Testis (tissue), 2 donors: ENCODE measurements at regions not wholly inside any gene's neighbourhood (a gene's known extent, or its start where the extent isn't known, plus 50 kb on each side); places are given as distances from the start of the nearest gene placed in this dataset.

Experiments used
- DNase-seq: peaks from one replicate; pipeline ENCODE4 v3.0.0-alpha.2; 2019
- H3K27ac ChIP-seq, 2 donors: fragments of 200-600 bp; sonication (generic); one replicate each; pipeline ENCODE4 v1.5.1; 2019
- H3K27me3 ChIP-seq: fragments of 200-600 bp; sonication (generic); one replicate; pipeline ENCODE4 v1.5.1; 2019
- H3K36me3 ChIP-seq: fragments of 200-600 bp; sonication (generic); one replicate; pipeline ENCODE4 v1.5.1; 2017; ENCODE audit warnings: low read depth; ENCODE audit errors: missing control alignments
- H3K4me1 ChIP-seq: fragments of 200-600 bp; sonication (generic); one replicate; pipeline ENCODE4 v1.5.1; 2019
- H3K4me3 ChIP-seq, 2 donors: fragments of 200-600 bp; sonication (generic); one replicate each; pipeline ENCODE4 v1.5.1; 2017 to 2019
- H3K9me3 ChIP-seq: fragments of 200-600 bp; sonication (generic); one replicate; pipeline ENCODE4 v1.5.1; 2017
- CTCF ChIP-seq, 3 experiments: fragments of 450-650 bp in 2 of 3; fragments of 200-600 bp in 1 of 3; sonication (generic) in 1 of 3; IDR thresholded peaks; one replicate each; pipeline ENCODE4 v1.5.1; 2016 to 2019; ENCODE audit warnings: antibody characterized with exemption in 3 of 3, mild to moderate bottlenecking in 2 of 3, moderate library complexity in 1 of 3
- POLR2A ChIP-seq: fragments of 450-650 bp; IDR thresholded peaks from one replicate; pipeline ENCODE4 v1.6.1; 2017; ENCODE audit warnings: antibody characterized with exemption, mild to moderate bottlenecking, moderate library complexity
- WGBS, 2 donors: methylation state at CpG; one replicate each; pipeline ENCODE4 v1.1.5; 2018; 5-methylcytosine and 5-hydroxymethylcytosine counted together
- intact Hi-C: fragments of 100-400 bp; cut with DNase I; formaldehyde crosslinking; loops from one replicate; pipeline ENCODE4 v1.15.1; 2023; ENCODE audit warnings: low total_unique reads

GRCh38 chr20:57106030-57106682 lies 160.3 kb downstream of the BMP7 start:
- intact Hi-C loops, result no loop called here
- no peak for TF ChIP-seq POLR2A
- DNase-seq, result peak; percentile 63
- Histone ChIP-seq H3K36me3 (no peaks in the 10 kb centered on the region), H3K27me3 (no peaks in the 10 kb centered on the region), H3K4me1 (no peaks in the 10 kb centered on the region), H3K27ac (no peak overlapping the region), H3K4me3 (no peak overlapping the region), H3K9me3 (no peaks in the 10 kb centered on the region)
- 62 to 65% methylated on average over 12 of the region's 12 CpGs for WGBS, 2 donors

DNA sequence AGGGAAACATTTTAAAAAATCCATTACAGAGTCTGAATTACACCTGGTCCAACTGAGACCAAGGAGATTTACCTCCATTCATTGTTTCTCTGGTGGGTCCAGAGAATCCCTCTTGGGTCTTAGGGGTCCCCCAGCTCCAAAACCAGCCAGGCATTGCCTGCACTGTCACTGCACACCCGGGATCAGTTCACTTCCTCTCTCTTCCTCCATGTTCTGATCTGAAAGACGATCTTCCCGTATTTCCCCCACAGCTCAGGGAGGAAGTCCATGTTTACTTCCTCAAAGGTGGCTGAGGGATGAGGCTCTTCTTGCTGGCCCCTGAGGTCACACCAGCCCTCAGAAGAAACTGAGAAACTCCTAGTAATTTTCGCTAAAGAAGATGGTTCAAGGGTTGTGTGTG lies 159.7 kb downstream of the BMP7 start:
- DNase-seq, result no peak
- Histone ChIP-seq H3K4me3 (no peak overlapping the region), H3K27me3 (no peaks in the 10 kb centered on the region), H3K36me3 (no peaks in the 10 kb centered on the region), H3K4me1 (no peaks in the 10 kb centered on the region), H3K27ac (no peak overlapping the region), H3K9me3 (no peaks in the 10 kb centered on the region)
- intact Hi-C loops, result no loop called here
- WGBS, 2 donors, result 39 to 42% methylated on average over 4 of the region's 4 CpGs
- TF ChIP-seq POLR2A (no peak), CTCF (IDR thresholded peaks at IDR 0.05) (no peak)

DNA sequence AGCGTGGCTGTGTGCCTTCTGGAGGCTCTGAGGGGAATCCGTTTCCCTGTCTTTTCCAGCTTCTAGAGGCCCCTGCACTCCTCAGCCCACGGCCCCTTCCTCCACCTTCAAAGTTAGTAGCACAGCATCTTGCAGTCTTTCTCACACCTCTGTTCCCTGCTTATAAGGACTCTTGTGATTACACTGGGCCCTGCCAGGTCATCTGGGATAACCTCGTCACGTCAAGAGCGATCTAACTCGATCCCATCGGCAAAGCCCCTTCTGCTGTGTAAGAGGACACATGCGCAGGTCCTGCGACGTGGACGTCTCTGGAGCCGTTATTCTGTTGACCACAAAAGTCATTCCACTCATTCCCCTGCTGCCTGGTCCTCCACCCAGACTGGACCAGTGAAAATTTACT lies 159.2 kb downstream of the BMP7 start:
- Histone ChIP-seq H3K27ac (no peak overlapping the region), H3K9me3 (no peaks in the 10 kb centered on the region), H3K4me3 (no peak overlapping the region), H3K4me1 (no peaks in the 10 kb centered on the region), H3K27me3 (no peaks in the 10 kb centered on the region), H3K36me3 (no peaks in the 10 kb centered on the region)
- 82 to 85% methylated on average over 13 of the region's 13 CpGs for WGBS, 2 donors
- DNase-seq, result no peak
- TF ChIP-seq POLR2A (no peak), CTCF (IDR thresholded peaks at IDR 0.05) (no peak)
- intact Hi-C loops, result no loop called here

- no peak for DNase-seq
- no peaks in the 10 kb centered on the region for H3K36me3 ChIP-seq
- no peak overlapping the region for H3K27ac ChIP-seq
- no peaks in the 10 kb centered on the region for H3K27me3 ChIP-seq
- no peaks in the 10 kb centered on the region for H3K4me1 ChIP-seq
- no peaks in the 10 kb centered on the region for H3K9me3 ChIP-seq
- TF ChIP-seq CTCF (IDR thresholded peaks at IDR 0.05) (no peak), POLR2A (no peak)
- 63 to 72% methylated on average over 2 to 4 of the region's 4 CpGs for WGBS, 2 donors
- intact Hi-C loops, result no loop called here
- no peak overlapping the region for H3K4me3 ChIP-seq
These were observed 158.2 kb downstream of the BMP7 start for GRCh38 chr20:57108218-57108617.

DNA sequence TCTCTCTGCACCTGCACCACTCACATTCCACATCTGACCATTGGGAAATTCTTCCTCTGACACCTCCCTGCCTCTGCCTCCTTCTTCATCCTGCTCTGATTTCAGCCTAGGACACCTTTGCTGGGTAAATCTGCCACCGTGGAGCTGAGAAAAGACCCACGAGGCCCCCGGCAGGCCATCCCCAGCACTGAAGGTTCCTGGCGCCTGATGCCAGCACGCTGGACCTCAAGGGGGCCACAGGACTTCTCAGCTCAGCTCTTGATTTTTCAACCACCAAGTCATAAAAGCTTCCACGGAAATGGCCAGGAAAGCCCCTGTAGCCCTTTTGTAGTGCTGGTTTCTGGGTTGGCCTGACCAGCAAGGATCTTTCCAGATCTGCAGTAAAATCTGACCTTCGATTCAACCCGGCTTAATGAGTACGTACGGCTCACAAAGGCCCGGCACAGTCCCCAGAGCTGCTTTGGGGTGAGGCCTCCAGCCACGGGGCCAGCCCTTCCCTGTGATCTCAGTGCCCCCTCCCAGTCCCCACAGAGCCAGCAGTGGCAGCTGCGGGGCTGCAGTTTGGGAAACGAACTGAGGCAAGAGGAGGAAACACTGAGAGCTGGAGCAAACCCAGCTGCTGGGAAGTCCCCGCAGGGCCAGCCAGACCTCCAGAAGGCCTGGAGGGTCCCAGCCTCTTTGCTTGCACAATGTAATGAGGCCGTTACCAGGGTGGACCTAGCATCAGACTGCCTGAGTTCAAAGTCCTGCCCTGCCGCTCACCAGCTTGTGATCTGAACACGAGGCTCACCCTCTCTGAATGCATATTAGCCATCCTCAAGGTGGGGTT lies 157.5 kb downstream of the BMP7 start:
- DNase-seq, result no peak
- 42 to 49% methylated on average over 9 to 18 of the region's 18 CpGs for WGBS, 2 donors

More for the DNA sequence above, 157.5 kb downstream of the BMP7 start:
- Histone ChIP-seq H3K9me3 (no peaks in the 10 kb centered on the region), H3K36me3 (no peaks in the 10 kb centered on the region), H3K27ac (no peak overlapping the region), H3K4me3 (no peak overlapping the region), H3K27me3 (no peaks in the 10 kb centered on the region), H3K4me1 (no peaks in the 10 kb centered on the region)
- no peak for TF ChIP-seq POLR2A
- intact Hi-C loops, result no loop called here
